HEK293 (cell line): ENCODE measurements at regions not wholly inside any gene's neighbourhood (a gene's known extent, or its start where the extent isn't known, plus 50 kb on each side); places are given as distances from the start of the nearest gene placed in this dataset.
"Not testable (repeated sequence)": the region's sequence is repeated elsewhere in the genome, so short reads cannot be mapped to it uniquely, and the experiment has no call there.

Experiments used
- CTCF ChIA-PET: fragments of 350-600 bp; formaldehyde crosslinking; extraction: SDS; loops from one replicate; lab custom pipeline; 2021; ENCODE audit warnings: antibody characterized with exemption; lab: Yijun Ruan, JAX
- POLR2A ChIA-PET: fragments of 300-600 bp; formaldehyde crosslinking; extraction: SDS; loops from one replicate; lab custom pipeline; 2020; ENCODE audit warnings: antibody characterized with exemption, inconsistent platforms; lab: Yijun Ruan, JAX
- H3K27ac ChIP-seq: fragments of 200-500 bp; sonication (Bioruptor generic); 2 replicates; pipeline ENCODE4 v1.5.1; 2014; ENCODE audit warnings: low read depth, low read length, control low read depth, inconsistent platforms; ENCODE audit errors: extremely low read depth
- H3K36me3 ChIP-seq, 2 experiments: fragments of 200-500 bp in 1 of 2; sonication (Bioruptor generic) in 1 of 2; 1 replicate in 1 of 2; 2 replicates in 1 of 2; pipeline ENCODE4 v1.5.1; 2014 to 2017; ENCODE audit warnings: inconsistent platforms in 2 of 2, low read length in 2 of 2; ENCODE audit not compliant: control insufficient read depth in 2 of 2, insufficient read depth in 1 of 2
- H3K4me1 ChIP-seq: fragments of 200-500 bp; sonication (Bioruptor generic); 2 replicates; pipeline ENCODE4 v1.5.1; 2014; ENCODE audit warnings: mild to moderate bottlenecking, low read length, inconsistent platforms; ENCODE audit not compliant: control insufficient read depth, insufficient read depth
- H3K4me3 ChIP-seq: 2 replicates; pipeline ENCODE4 v1.5.1; 2011; ENCODE audit warnings: low read depth, mild to moderate bottlenecking, control low read depth, low read length, moderate library complexity
- H3K9me3 ChIP-seq: fragments of 200-500 bp; sonication (Bioruptor generic); 2 replicates; pipeline ENCODE4 v1.5.1; 2014; ENCODE audit warnings: low read depth, low read length, inconsistent platforms; ENCODE audit not compliant: control insufficient read depth, insufficient read depth
- MYNN ChIP-seq: fragments of 450-650 bp; formaldehyde crosslinking; IDR thresholded peaks from 2 replicates; pipeline ENCODE4 v1.5.1; 2016; ENCODE audit warnings: missing biosample characterization, missing genetic modification characterization, borderline replicate concordance
- PBX3 ChIP-seq: sonication (generic); formaldehyde crosslinking; IDR thresholded peaks from 2 replicates; pipeline ENCODE4 v1.8.1; 2022; ENCODE audit warnings: mild to moderate bottlenecking, moderate library complexity, missing genetic modification reagents
- PRDM4 ChIP-seq: fragments of 450-650 bp; formaldehyde crosslinking; IDR thresholded peaks from 2 replicates; pipeline ENCODE4 v1.5.1; 2017; ENCODE audit warnings: missing biosample characterization, missing genetic modification characterization
- SCRT1 ChIP-seq: fragments of 450-650 bp; formaldehyde crosslinking; IDR thresholded peaks from 2 replicates; pipeline ENCODE4 v1.5.1; 2016; ENCODE audit warnings: missing biosample characterization, missing genetic modification characterization, borderline replicate concordance
- TCF7L2 ChIP-seq: IDR thresholded peaks from 2 replicates; pipeline ENCODE4 v1.6.1; 2011; ENCODE audit warnings: low read depth, mild to moderate bottlenecking, inconsistent platforms, low read length, moderate library complexity, borderline replicate concordance
- TRIM28 ChIP-seq: IDR thresholded peaks from 2 replicates; pipeline ENCODE4 v1.6.1; 2011; ENCODE audit warnings: low read length, control low read depth, borderline replicate concordance
- YY1 ChIP-seq: fragments of 450-650 bp; formaldehyde crosslinking; IDR thresholded peaks from 2 replicates; pipeline ENCODE4 v1.5.1; 2018; ENCODE audit warnings: missing biosample characterization, missing genetic modification characterization
- YY2 ChIP-seq: fragments of 450-650 bp; formaldehyde crosslinking; IDR thresholded peaks from 2 replicates; pipeline ENCODE4 v1.5.1; 2016; ENCODE audit warnings: missing biosample characterization, missing genetic modification characterization
- ZBTB1 ChIP-seq: fragments of 450-650 bp; formaldehyde crosslinking; IDR thresholded peaks from 2 replicates; pipeline ENCODE4 v1.5.1; 2016; ENCODE audit warnings: missing biosample characterization, missing genetic modification characterization
- ZBTB17 ChIP-seq: fragments of 450-650 bp; formaldehyde crosslinking; IDR thresholded peaks from 2 replicates; pipeline ENCODE4 v1.5.1; 2016; ENCODE audit warnings: missing biosample characterization, missing genetic modification characterization
- ZBTB8A ChIP-seq: fragments of 450-650 bp; formaldehyde crosslinking; IDR thresholded peaks from 2 replicates; pipeline ENCODE4 v1.5.1; 2016; ENCODE audit warnings: missing biosample characterization, missing genetic modification characterization
- ZNF10 ChIP-seq: fragments of 450-650 bp; formaldehyde crosslinking; IDR thresholded peaks from 2 replicates; pipeline ENCODE4 v1.5.1; 2017; ENCODE audit warnings: missing biosample characterization, missing genetic modification characterization
- ZNF146 ChIP-seq: fragments of 450-650 bp; formaldehyde crosslinking; IDR thresholded peaks from 2 replicates; pipeline ENCODE4 v1.5.1; 2016; ENCODE audit warnings: missing biosample characterization, missing genetic modification characterization
- ZNF155 ChIP-seq: fragments of 450-650 bp; formaldehyde crosslinking; IDR thresholded peaks from 2 replicates; pipeline ENCODE4 v1.5.1; 2016; ENCODE audit warnings: missing biosample characterization, missing genetic modification characterization
- ZNF157 ChIP-seq: fragments of 450-650 bp; formaldehyde crosslinking; IDR thresholded peaks from 2 replicates; pipeline ENCODE4 v1.5.1; 2016; ENCODE audit warnings: missing biosample characterization, missing genetic modification characterization
- ZNF292 ChIP-seq: fragments of 450-650 bp; formaldehyde crosslinking; IDR thresholded peaks from 2 replicates; pipeline ENCODE4 v1.5.1; 2016; ENCODE audit warnings: low read depth, missing biosample characterization, missing genetic modification characterization, borderline replicate concordance
- ZNF341 ChIP-seq: fragments of 450-650 bp; formaldehyde crosslinking; IDR thresholded peaks from 2 replicates; pipeline ENCODE4; 2016; ENCODE audit warnings: low read depth, missing biosample characterization, missing genetic modification characterization
- ZNF510 ChIP-seq: fragments of 450-650 bp; formaldehyde crosslinking; IDR thresholded peaks from 2 replicates; pipeline ENCODE4 v1.5.1; 2018; ENCODE audit warnings: mild to moderate bottlenecking, missing genetic modification characterization, missing biosample characterization; ENCODE audit not compliant: insufficient replicate concordance
- ZNF514 ChIP-seq: fragments of 450-650 bp; formaldehyde crosslinking; IDR thresholded peaks from 2 replicates; pipeline ENCODE4 v1.5.1; 2016; ENCODE audit warnings: missing biosample characterization, missing genetic modification characterization
- ZNF558 ChIP-seq: fragments of 450-650 bp; formaldehyde crosslinking; IDR thresholded peaks from 2 replicates; pipeline ENCODE4 v1.5.1; 2016; ENCODE audit warnings: missing biosample characterization, missing genetic modification characterization
- ZNF585B ChIP-seq: fragments of 450-650 bp; formaldehyde crosslinking; IDR thresholded peaks from 2 replicates; pipeline ENCODE4 v1.5.1; 2016; ENCODE audit warnings: missing biosample characterization, missing genetic modification characterization
- ZNF660 ChIP-seq: fragments of 450-650 bp; IDR thresholded peaks from 2 replicates; pipeline ENCODE4 v1.5.1; 2018; ENCODE audit warnings: missing biosample characterization, mild to moderate bottlenecking, missing genetic modification characterization
- ZNF704 ChIP-seq: fragments of 450-650 bp; formaldehyde crosslinking; IDR thresholded peaks from 2 replicates; pipeline ENCODE4 v1.5.1; 2016; ENCODE audit warnings: missing biosample characterization, missing genetic modification characterization
- ZSCAN16 ChIP-seq: fragments of 450-650 bp; formaldehyde crosslinking; IDR thresholded peaks from 2 replicates; pipeline ENCODE4 v1.5.1; 2016; ENCODE audit warnings: missing biosample characterization, missing genetic modification characterization
- ZSCAN18 ChIP-seq: fragments of 450-650 bp; formaldehyde crosslinking; IDR thresholded peaks from 2 replicates; pipeline ENCODE4 v1.5.1; 2016; ENCODE audit warnings: missing biosample characterization, missing genetic modification characterization
- ZSCAN5A ChIP-seq: fragments of 450-650 bp; formaldehyde crosslinking; IDR thresholded peaks from 2 replicates; pipeline ENCODE4 v1.5.1; 2016; ENCODE audit warnings: missing biosample characterization, missing genetic modification characterization

- POLR2A ChIA-PET, H3K4me1 ChIP-seq, H3K27ac ChIP-seq, H3K4me3 ChIP-seq, H3K9me3 ChIP-seq, H3K36me3 ChIP-seq, CTCF ChIA-PET: not testable (repeated sequence)
These were observed 137.0 kb downstream of the USP46 start for GRCh38 chr4:52522093-52522492.

GRCh38 chr4:52529983-52530382 is 129.1 kb downstream of the USP46 start:
- no peaks in the 10 kb centered on the region for H3K4me1 ChIP-seq
- H3K36me3 ChIP-seq: no peaks in the 10 kb centered on the region
- POLR2A ChIA-PET: no interaction called here
- no peak for TF ChIP-seq ZBTB8A
- no peak for TF ChIP-seq ZNF660 (tag by site-specific recombination)
- no peak for TF ChIP-seq ZSCAN16
- no peak for TF ChIP-seq ZNF341 (tag by site-specific recombination)
- TF ChIP-seq TRIM28: no peak
- no peak for TF ChIP-seq ZNF514 (tag by site-specific recombination)
- no peak for TF ChIP-seq ZNF510 (tag by site-specific recombination)
- no peak for TF ChIP-seq ZNF155
- no peak for TF ChIP-seq ZBTB1 (tag by site-specific recombination)
- no peak for TF ChIP-seq ZBTB17 (tag by site-specific recombination)
- no peak for TF ChIP-seq MYNN (tag by site-specific recombination)
- TF ChIP-seq ZNF292 (tag by site-specific recombination): no peak
- no peak for TF ChIP-seq ZNF704 (tag by site-specific recombination)
- TF ChIP-seq, all 188 proteins: peak for 0
- Histone ChIP-seq H3K27ac (no peak overlapping the region), H3K4me3 (no peak overlapping the region), H3K9me3 (no peaks in the 10 kb centered on the region)
- CTCF ChIA-PET: no interaction called here

- no peaks in the 10 kb centered on the region for H3K4me1 ChIP-seq
- no peak overlapping the region for H3K4me3 ChIP-seq
- no peaks in the 10 kb centered on the region for H3K36me3 ChIP-seq
- POLR2A ChIA-PET: no interaction called here
- no peaks in the 10 kb centered on the region for H3K9me3 ChIP-seq
- H3K27ac ChIP-seq: no peak overlapping the region
- CTCF ChIA-PET: no interaction called here
- TF ChIP-seq ZNF146 (tag by site-specific recombination): no peak
- no peak for TF ChIP-seq SCRT1
- no peak for TF ChIP-seq ZNF585B (tag by site-specific recombination)
- TF ChIP-seq PRDM4 (tag by site-specific recombination): no peak
- no peak for TF ChIP-seq ZSCAN18 (tag by site-specific recombination)
- no peak for TF ChIP-seq PBX3 (CRISPR knock-in tag)
- TF ChIP-seq YY1 (tag by site-specific recombination): no peak
- no peak for TF ChIP-seq TCF7L2
- no peak for TF ChIP-seq ZSCAN5A (tag by site-specific recombination)
- no peak for TF ChIP-seq ZNF157 (tag by site-specific recombination)
- TF ChIP-seq YY2 (tag by site-specific recombination): no peak
- no peak for TF ChIP-seq ZNF558 (tag by site-specific recombination)
- no peak for TF ChIP-seq ZNF10 (tag by site-specific recombination)
These were observed 123.3 kb downstream of the USP46 start for GRCh38 chr4:52535793-52536192.
